ENCODE measurements at regions not wholly inside any gene's neighbourhood (a gene's known extent, or its start where the extent isn't known, plus 50 kb on each side); places are given as distances from the start of the nearest gene placed in this dataset.

DNA sequence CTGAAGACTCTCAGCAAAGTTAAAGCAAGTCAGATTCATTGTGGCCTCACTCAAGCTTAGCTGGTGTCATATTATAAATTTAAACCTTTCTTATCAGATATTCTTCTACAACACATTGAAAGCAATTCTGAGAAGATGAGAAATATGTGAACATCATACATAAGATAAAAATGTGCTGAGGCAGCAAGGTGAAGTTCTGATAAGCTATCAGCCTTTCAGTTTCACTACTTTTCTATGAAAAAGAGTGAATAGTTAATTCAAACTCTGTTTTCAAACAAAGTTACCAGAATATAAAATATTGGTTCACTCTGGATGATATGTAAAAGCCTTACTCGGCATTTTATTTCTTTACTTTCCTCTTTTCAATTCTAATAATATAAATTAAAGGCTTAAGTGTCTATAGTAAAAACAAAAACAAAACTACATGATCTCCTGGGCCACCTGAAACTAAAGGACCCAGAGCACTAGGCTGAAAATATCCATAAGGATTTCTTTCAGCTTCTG lies 824.4 kb downstream of the MTRR start:
- TF ChIP-seq, protein P1, sequence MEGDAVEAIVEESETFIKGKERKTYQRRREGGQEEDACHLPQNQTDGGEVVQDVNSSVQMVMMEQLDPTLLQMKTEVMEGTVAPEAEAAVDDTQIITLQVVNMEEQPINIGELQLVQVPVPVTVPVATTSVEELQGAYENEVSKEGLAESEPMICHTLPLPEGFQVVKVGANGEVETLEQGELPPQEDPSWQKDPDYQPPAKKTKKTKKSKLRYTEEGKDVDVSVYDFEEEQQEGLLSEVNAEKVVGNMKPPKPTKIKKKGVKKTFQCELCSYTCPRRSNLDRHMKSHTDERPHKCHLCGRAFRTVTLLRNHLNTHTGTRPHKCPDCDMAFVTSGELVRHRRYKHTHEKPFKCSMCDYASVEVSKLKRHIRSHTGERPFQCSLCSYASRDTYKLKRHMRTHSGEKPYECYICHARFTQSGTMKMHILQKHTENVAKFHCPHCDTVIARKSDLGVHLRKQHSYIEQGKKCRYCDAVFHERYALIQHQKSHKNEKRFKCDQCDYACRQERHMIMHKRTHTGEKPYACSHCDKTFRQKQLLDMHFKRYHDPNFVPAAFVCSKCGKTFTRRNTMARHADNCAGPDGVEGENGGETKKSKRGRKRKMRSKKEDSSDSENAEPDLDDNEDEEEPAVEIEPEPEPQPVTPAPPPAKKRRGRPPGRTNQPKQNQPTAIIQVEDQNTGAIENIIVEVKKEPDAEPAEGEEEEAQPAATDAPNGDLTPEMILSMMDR (IDR thresholded peaks at IDR 0.05; ENCODE audit: low read depth, low read length, poor library complexity, severe bottlenecking), result no peak
- TF ChIP-seq EZH2phosphoT487 (IDR thresholded peaks at IDR 0.05; ENCODE audit: borderline replicate concordance, low read length), result no peak
